HG03571 (cell line): ENCODE measurements at regions not wholly inside any gene's neighbourhood (a gene's known extent, or its start where the extent isn't known, plus 50 kb on each side); places are given as distances from the start of the nearest gene placed in this dataset.

Source experiments
- ATAC-seq: cut with Tn5 transposase; IDR thresholded peaks from one replicate; pipeline ENCODE4 v1.9.1; 2021; ENCODE audit not compliant: unreplicated experiment

DNA sequence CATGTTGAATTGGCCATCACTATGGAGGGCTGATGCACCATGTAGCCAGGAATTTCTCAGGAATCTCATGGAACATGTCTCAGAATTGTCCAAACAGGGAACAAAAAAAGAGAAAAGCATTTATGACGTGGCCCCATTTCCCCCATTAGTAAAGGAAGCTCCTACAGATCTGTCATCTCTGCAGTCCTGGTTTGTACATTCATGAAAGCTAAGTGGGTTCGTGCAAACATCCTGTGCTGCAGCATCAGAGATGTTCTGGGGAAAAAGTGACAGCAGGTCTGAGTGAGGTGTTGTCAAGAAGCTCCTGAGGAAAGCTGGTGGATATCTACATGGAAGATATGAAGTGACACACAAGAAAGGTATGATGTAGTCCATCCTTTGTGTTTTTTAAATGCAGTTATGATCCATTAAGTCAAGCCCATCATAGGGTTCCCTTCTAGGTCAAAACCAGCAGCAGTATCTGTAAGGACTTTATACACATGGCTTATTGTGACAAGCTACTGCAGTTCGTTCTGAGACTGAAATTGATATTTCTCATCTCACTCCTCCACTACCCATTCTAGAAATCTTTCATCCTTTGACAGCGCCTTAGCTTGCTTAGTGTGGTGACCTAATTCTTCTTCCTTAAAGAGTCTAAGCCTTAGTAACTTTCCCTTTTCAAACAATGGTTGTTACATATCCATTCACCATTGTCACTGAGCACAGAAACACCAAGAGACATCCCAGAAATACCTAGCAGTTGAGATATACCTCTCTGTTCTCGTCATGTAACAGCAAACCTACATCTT, 200.0 kb upstream of the TCF21 start:
- no peak for ATAC-seq

DNA sequence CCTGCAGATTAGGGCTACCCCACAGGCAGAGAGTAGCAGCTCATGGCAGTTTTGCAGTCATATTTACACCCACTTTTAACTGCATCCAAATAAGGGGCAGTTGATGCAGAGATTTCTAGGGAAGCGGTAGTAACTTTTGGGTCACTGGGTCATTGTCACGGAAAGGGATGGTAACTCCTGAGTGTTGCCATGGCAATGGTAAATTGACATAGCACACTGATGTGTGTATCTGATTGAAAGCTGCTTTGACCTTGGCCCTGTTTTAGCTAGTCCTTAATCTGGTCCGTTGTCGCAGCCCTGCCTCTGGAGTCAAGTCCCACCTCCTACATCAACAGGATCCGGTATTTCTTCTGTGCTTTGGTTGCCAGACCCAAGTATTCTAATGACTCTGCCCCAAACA, 199.1 kb upstream of the TCF21 start:
- ATAC-seq = no peak

DNA sequence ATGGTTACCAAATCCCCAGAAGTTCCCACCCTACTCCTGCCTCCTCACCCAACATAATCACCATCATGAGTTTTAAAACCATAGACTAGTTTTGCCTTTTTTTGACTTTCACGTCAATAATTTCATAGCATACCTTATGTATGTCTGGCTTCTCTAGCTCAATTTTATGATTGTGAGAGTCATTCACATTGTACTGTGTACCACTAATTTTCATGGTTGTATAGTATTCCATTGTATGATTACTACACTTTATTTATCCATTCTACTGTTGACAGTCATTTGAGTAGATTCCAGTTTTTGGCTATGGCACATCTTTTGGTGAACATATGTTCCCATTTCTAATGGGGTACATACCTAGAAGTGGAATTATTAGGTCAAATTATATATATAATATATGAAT, 195.3 kb upstream of the TCF21 start:
- ATAC-seq = no peak

DNA sequence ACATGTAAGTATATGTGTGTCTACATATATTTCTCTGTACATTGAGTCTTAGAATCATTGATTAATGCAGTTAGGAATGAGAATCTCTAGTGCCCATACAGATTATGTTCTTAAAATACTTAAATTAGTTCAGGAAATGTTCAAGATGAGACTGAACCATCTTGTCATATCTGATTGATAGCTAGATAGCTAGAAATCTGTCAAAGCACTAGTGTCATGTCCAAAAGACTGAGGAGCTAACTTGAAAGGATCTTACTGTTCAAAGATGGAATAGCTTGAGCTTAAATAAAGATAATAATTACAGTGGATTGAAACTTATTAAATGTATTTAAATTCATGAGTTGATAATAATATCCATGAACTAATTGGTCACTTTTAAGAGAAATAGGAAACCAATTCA, 191.7 kb upstream of the TCF21 start:
- no peak for ATAC-seq

DNA sequence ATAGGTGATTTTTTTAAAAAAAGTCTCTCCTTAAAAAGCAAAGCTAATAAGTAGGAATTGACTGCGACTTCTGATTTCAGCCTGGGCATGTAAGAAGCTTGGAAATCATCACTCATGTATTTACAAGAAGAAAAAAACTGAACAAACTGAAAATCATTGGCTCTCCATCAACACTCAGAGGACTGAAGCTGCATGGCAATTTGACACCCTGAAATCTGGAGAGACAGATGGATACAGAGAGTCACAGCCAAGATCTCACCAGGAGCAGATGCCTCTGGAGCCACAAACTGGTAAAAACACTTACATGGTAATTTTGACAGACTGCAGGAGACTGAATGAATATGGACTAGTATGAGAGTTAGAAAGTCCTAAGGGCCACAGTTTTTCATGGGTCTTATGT, 191.2 kb upstream of the TCF21 start:
- no peak for ATAC-seq

DNA sequence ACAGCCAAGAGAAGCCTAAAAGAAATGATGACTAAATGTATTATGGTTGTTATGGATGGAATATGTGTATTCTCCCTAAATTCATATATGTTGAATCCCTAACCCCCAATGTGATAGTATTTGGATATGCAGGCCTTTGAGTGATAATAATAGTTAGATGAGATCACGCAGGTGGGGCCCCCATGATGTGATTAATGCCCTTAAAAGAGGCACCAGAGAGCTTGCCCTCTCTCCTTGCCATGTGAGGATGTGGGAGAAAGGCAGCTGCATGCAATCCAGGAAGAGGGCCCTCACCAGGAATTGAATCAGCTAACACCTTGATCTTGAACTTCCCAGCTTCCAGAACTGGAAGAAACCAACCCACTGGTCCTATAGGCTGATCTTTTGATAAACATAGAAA, 190.6 kb upstream of the TCF21 start:
- ATAC-seq = no peak

DNA sequence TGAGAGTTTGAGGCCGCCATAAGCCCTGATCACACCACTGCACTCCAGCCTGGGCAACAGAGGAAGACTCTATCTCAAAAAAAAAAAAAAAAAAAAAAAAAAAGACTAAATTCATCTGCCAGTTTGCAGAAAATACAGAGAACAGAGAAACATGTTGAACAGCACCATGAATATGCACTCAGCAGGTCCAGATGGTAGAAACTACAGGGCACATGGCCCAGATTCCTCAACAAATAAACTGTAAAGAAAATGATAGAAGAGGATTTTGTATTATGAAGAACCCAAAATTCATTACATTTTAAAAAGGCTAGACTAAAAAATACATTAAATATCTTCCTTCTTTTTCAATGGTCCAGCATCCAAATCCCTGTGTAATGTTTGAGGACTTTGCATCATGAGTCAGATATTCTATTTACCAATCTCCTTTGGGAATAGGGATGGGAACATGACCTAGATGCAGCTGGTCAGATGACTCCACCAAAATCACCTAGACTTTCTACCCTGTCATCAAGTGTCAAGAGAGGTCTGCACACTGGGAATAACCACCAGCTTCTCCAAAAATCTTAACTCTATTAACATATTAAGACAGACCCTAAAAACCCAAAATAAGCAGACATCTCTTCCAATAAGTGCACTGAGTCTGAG, 189.1 kb upstream of the TCF21 start:
- no peak for ATAC-seq

DNA sequence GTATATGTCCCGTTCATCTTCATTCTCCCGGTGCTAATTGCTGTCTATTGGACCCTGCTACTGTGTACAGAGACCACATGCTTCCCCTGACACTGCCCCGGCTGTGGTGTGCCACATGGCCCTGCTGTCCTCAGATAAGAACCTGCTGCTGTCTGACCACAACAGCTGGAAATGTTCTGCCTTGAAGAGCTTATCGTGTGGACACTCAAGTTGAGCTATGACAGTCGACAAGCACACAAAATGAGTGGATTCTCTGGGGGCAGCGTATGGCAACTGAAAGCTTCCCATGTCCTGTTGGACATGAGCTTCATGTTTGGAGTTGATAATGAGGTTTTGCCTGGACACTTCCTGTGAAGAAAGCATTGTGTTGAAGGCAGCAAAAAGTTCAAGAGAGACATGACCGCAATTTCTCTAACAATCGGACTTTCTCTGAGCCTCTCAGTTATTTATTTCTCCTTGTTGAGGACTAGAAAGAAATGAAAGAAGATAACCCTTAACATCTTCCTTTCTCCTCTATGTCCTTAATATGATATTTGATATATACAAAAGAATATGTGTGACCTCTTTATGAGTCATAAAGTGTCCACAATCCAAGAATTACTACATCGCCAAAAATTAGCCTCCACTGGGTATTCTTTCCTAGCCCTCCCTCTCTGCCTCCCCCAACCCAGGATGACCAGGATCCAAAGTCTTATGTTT, 187.1 kb upstream of the TCF21 start:
- no peak for ATAC-seq

DNA sequence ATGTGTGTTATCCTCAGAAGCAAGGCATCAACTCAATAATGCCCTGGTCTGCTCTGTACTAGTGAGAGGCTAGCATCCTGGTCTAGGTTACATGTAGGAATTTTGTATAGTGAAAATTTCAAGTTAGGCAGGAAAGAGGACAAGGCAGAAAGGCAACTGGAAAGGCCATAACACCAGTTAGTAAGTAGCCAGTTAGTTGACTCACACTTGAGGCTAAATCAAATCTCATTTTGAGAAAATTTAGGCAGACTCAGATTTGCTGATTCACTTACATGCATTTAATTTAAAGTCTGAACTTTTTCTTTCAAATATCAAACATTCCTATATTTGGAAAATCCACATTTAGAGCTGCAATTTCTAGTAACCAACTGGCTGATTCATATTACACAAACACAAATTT, 184.5 kb upstream of the TCF21 start:
- ATAC-seq = no peak

DNA sequence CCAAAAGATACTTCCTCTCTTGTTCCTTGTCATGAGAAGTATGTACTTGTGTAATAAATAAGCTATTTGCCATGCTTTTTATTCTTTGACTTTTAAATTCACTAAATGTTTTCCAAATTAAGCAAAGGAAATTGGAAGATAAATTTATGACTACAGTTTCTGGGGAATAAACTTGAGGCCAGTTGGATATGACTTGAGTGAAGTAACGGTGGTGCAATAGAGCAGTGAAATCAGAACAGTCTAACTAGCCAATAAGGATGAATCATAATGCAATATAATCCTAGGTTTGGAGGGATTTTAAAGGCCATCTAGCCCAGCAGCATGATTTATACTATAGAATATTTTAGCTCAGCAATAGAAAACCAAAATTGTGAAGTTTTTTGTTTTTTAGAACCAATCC, 183.8 kb upstream of the TCF21 start:
- ATAC-seq = no peak

DNA sequence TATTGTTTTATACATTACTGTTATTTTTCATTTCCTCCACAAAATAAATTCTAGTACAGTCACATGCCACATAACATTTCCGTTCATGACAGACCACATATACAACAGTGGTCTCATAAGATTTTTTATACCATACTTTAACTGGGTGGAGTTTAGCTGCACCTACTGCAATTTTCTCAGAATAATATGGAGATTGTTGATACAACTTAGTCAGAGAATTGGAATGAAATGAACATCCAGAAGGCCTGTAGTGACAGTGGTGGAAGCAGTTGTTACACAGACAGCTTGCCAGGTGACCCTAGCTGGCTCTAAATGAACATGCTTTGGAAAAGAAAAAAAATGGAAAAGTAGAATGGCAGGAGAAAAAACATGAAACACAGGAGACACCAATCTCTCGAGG, 183.2 kb upstream of the TCF21 start:
- no peak for ATAC-seq

DNA sequence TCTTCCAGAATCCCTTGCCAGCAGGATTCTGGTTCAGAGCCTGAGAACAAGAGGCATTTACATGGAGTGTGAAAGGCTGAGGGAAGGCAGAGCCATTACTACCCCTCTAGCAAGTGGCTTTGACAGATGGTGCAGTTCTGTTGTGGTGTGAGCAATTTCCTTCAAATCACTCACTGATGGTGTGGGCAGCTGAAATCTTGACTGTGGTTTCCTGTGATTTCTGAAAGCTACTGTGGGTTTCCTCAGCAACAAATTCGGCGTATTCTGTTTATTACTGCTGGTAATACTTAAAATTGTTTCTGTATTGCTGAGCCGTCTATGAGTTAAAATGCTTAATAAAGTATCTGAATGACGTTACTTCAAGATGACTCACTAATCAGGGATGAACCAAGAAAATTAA, 181.5 kb upstream of the TCF21 start:
- no peak for ATAC-seq

DNA sequence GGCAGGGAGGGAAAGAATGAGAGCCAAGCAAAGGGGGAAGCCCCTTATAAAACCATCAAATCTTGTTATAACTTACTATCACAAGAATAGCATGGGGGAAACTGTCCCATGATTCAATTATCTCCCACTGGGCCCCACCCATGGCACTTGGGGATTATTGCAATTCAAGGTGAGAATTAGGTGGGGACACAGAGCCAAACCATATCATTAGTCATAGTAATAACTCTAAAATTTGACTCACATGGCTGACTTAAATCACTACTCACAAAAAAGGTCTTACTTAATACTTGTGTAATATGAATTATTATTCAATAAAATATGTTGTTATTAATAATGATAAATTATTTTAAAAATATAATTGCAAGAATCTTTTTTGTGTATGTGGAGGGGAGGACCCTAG, 178.1 kb upstream of the TCF21 start:
- ATAC-seq = no peak

DNA sequence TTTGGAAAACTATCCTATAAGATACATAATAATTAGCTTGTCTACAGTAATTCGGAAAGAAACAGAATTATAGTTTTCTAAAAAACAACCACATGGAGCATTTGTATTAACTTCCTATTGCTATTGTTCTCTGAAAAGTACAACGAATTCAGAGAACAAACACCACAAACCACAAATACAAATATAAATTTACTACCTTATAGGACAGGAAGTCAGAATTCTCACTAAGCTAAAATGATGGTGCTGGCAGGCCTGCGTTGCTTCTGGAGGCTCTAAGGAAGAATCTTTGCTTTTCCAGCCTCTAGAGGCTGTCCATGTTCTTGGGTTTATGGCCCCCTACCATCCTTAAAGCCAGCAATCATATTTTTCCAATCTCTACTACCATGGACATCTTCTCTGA, 173.6 kb upstream of the TCF21 start:
- ATAC-seq = no peak

DNA sequence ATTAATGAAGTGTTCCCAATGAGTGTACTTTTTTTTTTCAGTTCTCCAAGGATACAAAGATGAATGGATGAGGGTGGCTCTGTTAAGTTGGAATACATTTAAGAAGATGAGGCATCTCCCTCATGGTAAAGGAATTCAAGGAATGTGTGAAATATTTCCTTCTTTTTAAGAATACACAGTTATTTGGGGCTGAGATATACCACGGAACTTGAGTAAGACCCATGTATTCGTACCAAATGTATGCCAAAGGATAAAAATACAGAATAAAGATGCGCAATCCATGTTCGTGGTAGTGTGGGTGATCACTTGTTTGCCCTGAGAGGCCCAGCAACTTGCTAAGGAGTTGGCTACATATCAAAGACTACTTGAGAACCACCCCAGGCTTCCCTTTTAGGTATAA, 164.2 kb upstream of the TCF21 start:
- no peak for ATAC-seq

DNA sequence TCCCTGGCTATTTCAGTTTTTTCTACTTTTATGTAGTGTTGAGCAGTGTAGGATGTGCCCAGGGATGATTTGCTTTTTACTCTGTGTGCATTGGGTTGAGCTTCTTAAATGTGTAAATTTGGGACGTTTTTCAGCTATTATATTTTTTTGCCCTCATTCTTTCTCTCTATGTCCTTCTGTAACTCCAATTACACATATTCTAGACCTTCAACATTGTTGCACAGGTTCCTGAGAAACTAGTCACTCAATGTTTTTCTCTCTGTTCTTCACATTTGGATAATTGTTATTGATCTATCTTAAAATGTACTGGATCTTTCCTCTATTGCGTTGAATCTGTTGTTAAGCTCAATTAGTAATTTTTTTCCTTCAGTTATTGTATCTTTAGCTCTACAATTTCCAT, 162.7 kb upstream of the TCF21 start:
- ATAC-seq = no peak

DNA sequence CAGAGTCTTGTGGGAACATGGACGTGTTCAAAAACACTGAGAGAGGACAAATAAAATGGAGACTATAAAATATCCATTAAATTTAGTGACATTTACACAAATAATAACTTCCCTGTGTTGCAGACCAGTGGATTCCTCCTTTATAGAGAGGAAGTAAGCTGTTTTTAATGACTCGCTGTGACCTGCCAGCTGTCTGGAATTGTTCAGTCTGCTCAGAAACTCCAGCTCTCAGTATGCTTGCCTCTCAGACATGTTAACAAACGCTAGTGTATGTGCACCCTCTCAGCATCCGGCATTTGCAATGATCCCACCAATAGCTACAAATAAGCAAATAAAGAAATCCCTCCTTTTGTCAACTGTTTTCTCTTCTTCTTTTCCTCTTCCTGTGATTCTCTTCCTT, 158.0 kb upstream of the TCF21 start:
- no peak for ATAC-seq

DNA sequence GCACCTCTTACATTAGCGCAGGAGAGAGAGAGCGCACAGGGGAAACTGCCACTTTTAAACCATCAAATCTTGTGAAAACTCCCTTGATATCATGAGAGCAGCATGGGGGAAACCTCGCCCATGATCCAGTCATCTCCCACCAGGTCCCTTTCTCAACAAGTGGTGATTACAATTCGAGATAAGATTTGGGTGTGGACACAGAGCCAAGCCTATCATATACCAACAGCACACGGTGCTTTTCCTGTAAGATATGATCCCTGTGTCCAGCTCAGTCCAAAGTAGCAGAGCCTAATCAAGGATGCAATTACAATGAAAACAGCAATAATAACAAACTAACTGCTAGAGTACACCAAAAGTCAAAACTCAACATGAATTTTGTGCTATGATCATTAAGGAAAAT, 148.7 kb upstream of the TCF21 start:
- ATAC-seq = no peak

DNA sequence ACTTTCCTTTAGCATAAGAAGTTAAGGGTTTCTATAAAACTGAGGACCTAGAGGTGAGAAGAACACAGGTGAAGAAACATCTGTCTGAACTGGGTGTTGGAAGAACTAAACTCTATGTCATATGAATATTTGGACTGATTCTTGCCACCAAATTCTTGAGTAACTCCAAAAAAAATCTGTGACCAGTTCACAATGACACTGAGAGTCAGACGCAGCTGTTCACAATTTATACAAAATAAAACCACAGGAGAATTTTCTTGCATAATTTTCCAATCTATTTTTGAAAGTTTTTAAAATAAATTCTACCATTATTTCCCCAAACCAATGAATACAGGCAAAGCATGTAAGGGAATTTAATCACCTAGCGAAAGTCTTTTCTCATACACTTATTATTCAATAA, 148.1 kb upstream of the TCF21 start:
- no peak for ATAC-seq

DNA sequence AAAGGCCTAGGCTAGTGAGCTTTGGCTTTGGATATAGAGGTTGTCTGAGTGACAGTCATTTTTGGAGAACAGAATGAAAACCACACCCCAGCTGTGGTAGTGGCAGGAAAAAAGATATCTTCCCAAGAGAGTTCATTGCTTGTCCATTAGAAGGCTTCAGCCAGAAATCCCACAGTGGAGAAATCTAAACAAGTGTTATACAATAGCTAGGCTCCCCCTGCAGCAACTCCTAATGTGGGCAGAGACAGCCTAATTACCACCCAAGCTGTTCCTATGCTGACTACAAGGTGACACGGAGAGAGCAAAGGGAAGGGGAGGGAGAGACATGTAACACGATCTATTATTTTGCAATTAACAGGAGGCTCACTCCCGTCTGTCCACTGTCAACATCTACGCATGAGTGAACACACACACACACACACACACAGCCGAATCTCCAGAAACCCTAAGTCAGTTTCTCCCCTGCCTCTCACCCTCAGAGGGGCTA, 147.5 kb upstream of the TCF21 start:
- ATAC-seq = no peak

DNA sequence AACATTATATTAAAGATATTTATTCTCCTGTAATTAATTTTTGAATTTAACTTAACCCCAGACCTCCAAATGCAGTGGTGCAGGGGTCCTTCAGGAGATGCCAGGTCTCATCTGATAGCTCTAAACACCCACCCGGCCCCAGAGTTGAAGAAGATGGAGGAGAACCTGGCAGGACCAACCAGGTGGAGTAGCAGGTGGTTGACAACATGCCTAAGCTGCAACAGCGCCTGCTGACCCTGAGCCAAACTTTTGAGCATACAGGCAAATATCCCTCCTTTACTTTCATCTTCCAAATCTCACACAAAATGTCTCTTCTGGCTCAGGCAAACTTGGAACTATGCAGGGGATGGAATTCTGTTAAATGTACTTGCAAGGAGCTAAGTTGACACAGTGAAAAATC, 145.3 kb upstream of the TCF21 start:
- ATAC-seq = no peak

DNA sequence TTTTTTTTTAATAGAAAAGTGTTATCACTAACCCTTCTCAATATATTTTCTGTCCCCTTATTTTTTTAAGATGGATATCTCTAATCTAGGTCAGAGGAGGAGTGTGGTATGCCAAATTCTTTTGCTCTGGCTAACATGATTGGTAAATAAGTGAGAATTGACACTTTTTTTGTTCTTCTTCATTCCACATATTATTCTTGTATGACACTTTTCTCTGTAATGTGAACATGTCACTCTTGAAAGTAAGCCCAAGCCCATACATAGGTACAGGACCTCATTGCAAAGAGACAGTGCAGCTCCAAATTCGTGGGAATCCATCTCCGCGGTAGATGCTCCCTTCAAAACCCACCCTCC, 142.5 kb upstream of the TCF21 start:
- ATAC-seq = no peak
